ENCODE measurements at regions not wholly inside any gene's neighbourhood (a gene's known extent, or its start where the extent isn't known, plus 50 kb on each side); places are given as distances from the start of the nearest gene placed in this dataset.

GRCh38 chr5:85732185-85732584, 885.6 kb upstream of the COX7C start:
- TF ChIP-seq POLR2A (IDR thresholded peaks at IDR 0.05) (no peak), CTCF (IDR thresholded peaks at IDR 0.05 in 8 of 11, conservative IDR thresholded peaks at IDR 0.05 in 3 of 11) (no peak), POLR2AphosphoS5 (IDR thresholded peaks at IDR 0.05) (no peak)
- intact Hi-C loops (cut with DNase I; ENCODE audit: low total_unique reads), result no loop called here

GRCh38 chr5:85741972-85742371, 875.8 kb upstream of the COX7C start:
- no peak for DNase-seq
- Histone ChIP-seq H3K4me1 (no peaks in the 10 kb centered on the region), H3K27me3 (replicated peaks in 1 of 7) (no peaks in the 10 kb centered on the region), H3K27ac (no peak overlapping the region), H3K4me3 (no peak overlapping the region), H3K36me3 (no peaks in the 10 kb centered on the region), H3K9me3 (peaks cover 0 to 38% (median 5%) of the 10 kb centered on the region in 8 donors)
- intact Hi-C loops (cut with DNase I; ENCODE audit: low total_unique reads), result no loop called here
- TF ChIP-seq CTCF (IDR thresholded peaks at IDR 0.05 in 8 of 11, conservative IDR thresholded peaks at IDR 0.05 in 3 of 11), result no peak

More at GRCh38 chr5:85732185-85732584, 885.6 kb upstream of the COX7C start:
- no peak for DNase-seq
- H3K27ac ChIP-seq, result no peak overlapping the region
- 52 to 71% (median 57%) methylated on average over 3 of the region's 3 CpGs for WGBS, 5 donors
- no peak overlapping the region for H3K4me3 ChIP-seq
- H3K36me3 ChIP-seq, result no peaks in the 10 kb centered on the region
- H3K9me3 ChIP-seq, result peaks cover 0 to 13% (median 3%) of the 10 kb centered on the region in 8 donors
- no peaks in the 10 kb centered on the region for H3K4me1 ChIP-seq
- no peaks in the 10 kb centered on the region for H3K27me3 ChIP-seq (replicated peaks in 1 of 7)

- H3K27me3 ChIP-seq (replicated peaks in 1 of 7), result no peaks in the 10 kb centered on the region
- no peak overlapping the region for H3K4me3 ChIP-seq
- DNase-seq, result no peak
- WGBS, 5 donors, result 43 to 59% (median 44%) methylated on average over 1 of the region's 1 CpG
- TF ChIP-seq POLR2AphosphoS5 (IDR thresholded peaks at IDR 0.05) (no peak), CTCF (IDR thresholded peaks at IDR 0.05 in 8 of 11, conservative IDR thresholded peaks at IDR 0.05 in 3 of 11) (no peak), POLR2A (IDR thresholded peaks at IDR 0.05) (no peak)
- H3K9me3 ChIP-seq, result peaks cover 0 to 15% (median 4%) of the 10 kb centered on the region in 8 donors
- H3K4me1 ChIP-seq, result no peaks in the 10 kb centered on the region
- no peaks in the 10 kb centered on the region for H3K36me3 ChIP-seq
- intact Hi-C loops (cut with DNase I; ENCODE audit: low total_unique reads), result no loop called here
- no peak overlapping the region for H3K27ac ChIP-seq
Observed at GRCh38 chr5:85760519-85760918, 857.2 kb upstream of the COX7C start.

- intact Hi-C loops (cut with DNase I; ENCODE audit: low total_unique reads), result no loop called here
- no peak overlapping the region for H3K4me3 ChIP-seq
- H3K27me3 ChIP-seq (replicated peaks in 1 of 7), result no peaks in the 10 kb centered on the region
- 67 to 76% (median 71%) methylated on average over 3 of the region's 3 CpGs for WGBS, 5 donors
- H3K9me3 ChIP-seq, result peaks cover 0 to 52% (median 38%) of the 10 kb centered on the region in 8 donors
- no peaks in the 10 kb centered on the region for H3K36me3 ChIP-seq
- no peak for DNase-seq
- H3K27ac ChIP-seq, result no peak overlapping the region
- no peaks in the 10 kb centered on the region for H3K4me1 ChIP-seq
- no peak for TF ChIP-seq POLR2A (IDR thresholded peaks at IDR 0.05)
Observed at GRCh38 chr5:85769347-85769746, 848.4 kb upstream of the COX7C start.

GRCh38 chr5:85784746-85785145, 833.0 kb upstream of the COX7C start:
- 88 to 96% (median 96%) methylated on average over 2 of the region's 2 CpGs for WGBS, 5 donors
- peaks cover 0 to 8% (median 0%) of the 10 kb centered on the region in 8 donors for H3K9me3 ChIP-seq
- no peaks in the 10 kb centered on the region for H3K36me3 ChIP-seq
- no peaks in the 10 kb centered on the region for H3K4me1 ChIP-seq
- H3K4me3 ChIP-seq, result no peak overlapping the region
- intact Hi-C loops (cut with DNase I; ENCODE audit: low total_unique reads), result no loop called here
- no peak overlapping the region for H3K27ac ChIP-seq
- DNase-seq, result no peak
- TF ChIP-seq POLR2A (IDR thresholded peaks at IDR 0.05) (no peak), POLR2AphosphoS5 (IDR thresholded peaks at IDR 0.05) (no peak), CTCF (IDR thresholded peaks at IDR 0.05 in 8 of 11, conservative IDR thresholded peaks at IDR 0.05 in 3 of 11) (no peak)
- no peaks in the 10 kb centered on the region for H3K27me3 ChIP-seq (replicated peaks in 1 of 7)
